Astrocyte (in vitro differentiated cells and primary cell): ENCODE measurements at regions not wholly inside any gene's neighbourhood (a gene's known extent, or its start where the extent isn't known, plus 50 kb on each side); places are given as distances from the start of the nearest gene placed in this dataset.

Source experiments
- CTCF ChIP-seq: IDR thresholded peaks from 2 replicates; pipeline ENCODE4 v1.5.1; 2011; ENCODE audit warnings: low read depth, mild to moderate bottlenecking, inconsistent platforms, low read length, moderate library complexity; ENCODE audit not compliant: insufficient read depth
- EZH2 ChIP-seq: IDR thresholded peaks from 2 replicates; pipeline ENCODE4 v1.6.1; 2012; ENCODE audit warnings: mild to moderate bottlenecking, low read length, inconsistent platforms; ENCODE audit not compliant: insufficient read depth

GRCh38 chr1:55828044-55828443 is 612.9 kb upstream of the USP24 start:
- no peak for TF ChIP-seq CTCF
- TF ChIP-seq EZH2 = no peak
